ENCODE measurements at regions not wholly inside any gene's neighbourhood (a gene's known extent, or its start where the extent isn't known, plus 50 kb on each side); places are given as distances from the start of the nearest gene placed in this dataset.

DNA sequence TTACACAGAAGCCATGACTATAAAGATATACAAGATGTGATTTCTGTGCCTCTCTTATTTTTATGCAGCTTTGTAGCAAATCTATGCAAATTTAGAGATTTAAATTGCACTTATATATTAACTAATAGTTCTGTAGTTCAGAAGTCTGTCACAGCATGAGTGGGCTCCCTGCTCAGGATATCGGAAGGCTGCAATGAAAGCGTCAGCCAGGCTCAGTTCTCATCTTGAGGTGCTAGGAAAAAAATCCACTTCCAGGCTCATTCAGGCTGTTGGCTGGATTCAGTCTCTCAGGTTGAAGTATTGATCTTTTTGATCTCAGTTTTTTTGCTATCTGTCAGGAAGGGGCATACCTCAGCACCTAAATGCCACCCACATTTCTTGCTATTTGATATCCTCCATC, 487.4 kb upstream of the DEPDC1 start:
- H3K27ac Mint-ChIP-seq = no peak overlapping the region
- peaks cover 5% of the 10 kb centered on the region for H3K27me3 Mint-ChIP-seq
- TF ChIP-seq, protein P1, sequence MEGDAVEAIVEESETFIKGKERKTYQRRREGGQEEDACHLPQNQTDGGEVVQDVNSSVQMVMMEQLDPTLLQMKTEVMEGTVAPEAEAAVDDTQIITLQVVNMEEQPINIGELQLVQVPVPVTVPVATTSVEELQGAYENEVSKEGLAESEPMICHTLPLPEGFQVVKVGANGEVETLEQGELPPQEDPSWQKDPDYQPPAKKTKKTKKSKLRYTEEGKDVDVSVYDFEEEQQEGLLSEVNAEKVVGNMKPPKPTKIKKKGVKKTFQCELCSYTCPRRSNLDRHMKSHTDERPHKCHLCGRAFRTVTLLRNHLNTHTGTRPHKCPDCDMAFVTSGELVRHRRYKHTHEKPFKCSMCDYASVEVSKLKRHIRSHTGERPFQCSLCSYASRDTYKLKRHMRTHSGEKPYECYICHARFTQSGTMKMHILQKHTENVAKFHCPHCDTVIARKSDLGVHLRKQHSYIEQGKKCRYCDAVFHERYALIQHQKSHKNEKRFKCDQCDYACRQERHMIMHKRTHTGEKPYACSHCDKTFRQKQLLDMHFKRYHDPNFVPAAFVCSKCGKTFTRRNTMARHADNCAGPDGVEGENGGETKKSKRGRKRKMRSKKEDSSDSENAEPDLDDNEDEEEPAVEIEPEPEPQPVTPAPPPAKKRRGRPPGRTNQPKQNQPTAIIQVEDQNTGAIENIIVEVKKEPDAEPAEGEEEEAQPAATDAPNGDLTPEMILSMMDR (conservative IDR thresholded peaks at IDR 0.05) = no peak
- no peak for DNase-seq (ENCODE audit: extremely low spot score, unreplicated experiment)
- no peaks in the 10 kb centered on the region for H3K36me3 Mint-ChIP-seq
- H3K9me3 Mint-ChIP-seq = peaks cover 5% of the 10 kb centered on the region
- H3K4me1 Mint-ChIP-seq (ENCODE audit: unreplicated experiment) = no peaks in the 10 kb centered on the region
- no peak overlapping the region for H3K4me3 Mint-ChIP-seq

DNA sequence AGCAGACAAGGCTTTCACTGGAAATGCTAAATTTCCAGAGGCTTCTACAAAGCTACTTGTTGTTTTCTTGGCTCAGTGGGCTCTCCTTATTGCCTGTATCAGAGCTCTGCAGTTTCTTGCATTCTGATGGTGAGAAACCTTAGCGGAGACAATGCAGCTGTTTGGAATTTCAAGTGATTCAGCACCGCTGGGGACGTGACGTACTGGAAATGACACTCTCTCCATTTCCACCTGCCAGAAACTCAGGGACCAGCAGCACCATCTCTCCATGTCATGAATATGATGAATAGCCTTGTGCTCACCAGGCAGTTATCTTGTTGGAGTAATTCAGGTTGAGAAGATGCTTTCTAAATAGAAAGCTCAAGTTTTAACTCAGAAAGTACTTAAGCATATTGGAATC, 497.2 kb upstream of the DEPDC1 start:
- Mint-ChIP-seq H3K4me3 (no peak overlapping the region), H3K36me3 (no peaks in the 10 kb centered on the region), H3K27me3 (no peaks in the 10 kb centered on the region), H3K9me3 (no peaks in the 10 kb centered on the region), H3K4me1 (ENCODE audit: unreplicated experiment) (no peaks in the 10 kb centered on the region), H3K27ac (no peak overlapping the region)
- TF ChIP-seq, protein P1 (conservative IDR thresholded peaks at IDR 0.05) = no peak
- no peak for DNase-seq (ENCODE audit: extremely low spot score, unreplicated experiment)

DNA sequence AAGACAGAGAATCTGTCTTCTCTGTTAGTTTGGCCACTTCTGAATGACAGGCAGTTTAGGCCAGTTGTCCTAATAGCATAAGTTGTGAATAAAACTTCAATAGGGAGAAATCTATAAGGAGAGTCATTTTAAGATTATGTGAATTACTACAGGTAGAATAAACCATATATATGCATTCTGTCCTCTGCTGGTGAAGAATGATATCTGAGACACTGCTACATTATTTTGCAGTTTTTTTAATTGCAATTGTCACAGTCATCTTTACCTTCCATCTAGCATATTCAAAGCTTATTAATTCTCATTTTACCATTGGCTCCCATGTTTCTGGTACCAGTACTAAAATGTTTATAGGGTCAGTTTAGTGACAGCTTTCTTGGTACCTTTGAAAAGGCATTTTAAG, 519.6 kb upstream of the DEPDC1 start:
- H3K36me3 Mint-ChIP-seq = no peaks in the 10 kb centered on the region
- no peaks in the 10 kb centered on the region for H3K27me3 Mint-ChIP-seq
- TF ChIP-seq, protein P1 (conservative IDR thresholded peaks at IDR 0.05) = no peak
- DNase-seq (ENCODE audit: extremely low spot score, unreplicated experiment) = no peak
- H3K4me1 Mint-ChIP-seq (ENCODE audit: unreplicated experiment) = no peaks in the 10 kb centered on the region
- no peaks in the 10 kb centered on the region for H3K9me3 Mint-ChIP-seq
- H3K4me3 Mint-ChIP-seq = no peak overlapping the region
- no peak overlapping the region for H3K27ac Mint-ChIP-seq

- DNase-seq (ENCODE audit: extremely low spot score, unreplicated experiment) = no peak
- H3K36me3 Mint-ChIP-seq = no peaks in the 10 kb centered on the region
- no peak overlapping the region for H3K27ac Mint-ChIP-seq
- H3K27me3 Mint-ChIP-seq = no peaks in the 10 kb centered on the region
- H3K4me1 Mint-ChIP-seq (ENCODE audit: unreplicated experiment) = no peaks in the 10 kb centered on the region
- no peak overlapping the region for H3K4me3 Mint-ChIP-seq
- TF ChIP-seq, protein P1 (conservative IDR thresholded peaks at IDR 0.05) = no peak
- no peaks in the 10 kb centered on the region for H3K9me3 Mint-ChIP-seq
Observed at GRCh38 chr1:69029649-69030048, 532.8 kb upstream of the DEPDC1 start.

DNA sequence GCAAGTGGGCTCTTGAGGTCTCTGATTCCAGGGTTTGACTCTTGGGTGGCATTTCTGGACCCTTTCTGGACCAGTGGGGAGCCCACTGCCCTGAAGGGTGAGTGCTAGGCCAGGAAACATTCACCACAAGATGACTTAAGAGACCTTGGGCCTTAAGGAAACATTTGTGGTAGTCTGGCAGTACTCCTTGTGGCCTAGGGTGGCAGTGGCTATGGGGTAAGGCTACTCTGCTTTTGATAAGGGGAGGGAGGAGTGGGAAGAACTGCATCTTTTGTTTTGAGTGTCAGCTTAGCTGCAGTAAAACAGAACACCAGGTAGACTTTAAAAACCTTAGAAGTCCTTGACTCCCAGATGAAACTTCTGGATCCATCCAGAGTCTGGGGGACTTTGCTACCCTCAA, 529.3 kb upstream of the LRRC7 start:
- Mint-ChIP-seq H3K4me1 (ENCODE audit: unreplicated experiment) (no peaks in the 10 kb centered on the region), H3K4me3 (no peak overlapping the region), H3K9me3 (peaks cover 3% of the 10 kb centered on the region), H3K27me3 (no peaks in the 10 kb centered on the region), H3K27ac (no peak overlapping the region), H3K36me3 (no peaks in the 10 kb centered on the region)
- TF ChIP-seq, protein P1 (conservative IDR thresholded peaks at IDR 0.05) = no peak
- no peak for DNase-seq (ENCODE audit: extremely low spot score, unreplicated experiment)

GRCh38 chr1:69045572-69045971, 522.1 kb upstream of the LRRC7 start:
- TF ChIP-seq, protein P1 (conservative IDR thresholded peaks at IDR 0.05) = no peak
- H3K27me3 Mint-ChIP-seq = no peaks in the 10 kb centered on the region
- peaks cover 3% of the 10 kb centered on the region for H3K9me3 Mint-ChIP-seq
- no peak overlapping the region for H3K27ac Mint-ChIP-seq
- H3K36me3 Mint-ChIP-seq = no peaks in the 10 kb centered on the region
- DNase-seq (ENCODE audit: extremely low spot score, unreplicated experiment) = no peak
- H3K4me3 Mint-ChIP-seq = no peak overlapping the region
- no peaks in the 10 kb centered on the region for H3K4me1 Mint-ChIP-seq (ENCODE audit: unreplicated experiment)
